ENCODE measurements at regions not wholly inside any gene's neighbourhood (a gene's known extent, or its start where the extent isn't known, plus 50 kb on each side); places are given as distances from the start of the nearest gene placed in this dataset.

GRCh38 chr15:31901501-31901900 is 128.8 kb upstream of the CHRNA7 start:
- H3K4me1 ChIP-seq (ENCODE audit: control insufficient read depth, insufficient read depth, low read length): no peaks in the 10 kb centered on the region
- H3K9ac ChIP-seq (ENCODE audit: extremely low read depth, low read length, poor library complexity, severe bottlenecking): no peak overlapping the region
- peaks cover 20% of the 10 kb centered on the region for H3K9me3 ChIP-seq (ENCODE audit: control insufficient read depth, low read length)
- H3K27me3 ChIP-seq (ENCODE audit: control insufficient read depth, insufficient read depth, low read length, poor library complexity, severe bottlenecking): no peaks in the 10 kb centered on the region
- Mint-ChIP-seq H3K4me1 (peaks cover 8% of the 10 kb centered on the region), H3K36me3 (ENCODE audit: low read depth) (no peaks in the 10 kb centered on the region), H3K4me3 (no peak overlapping the region), H3K27me3 (ENCODE audit: insufficient read depth) (no peaks in the 10 kb centered on the region), H3K27ac (no peak overlapping the region), H3K9me3 (peaks cover 22% of the 10 kb centered on the region)
- no peak for DNase-seq
- no peak overlapping the region for H3K27ac ChIP-seq (ENCODE audit: low read depth, low read length)
- H3K4me3 ChIP-seq (ENCODE audit: low read length): no peak overlapping the region
- no peaks in the 10 kb centered on the region for H3K36me3 ChIP-seq (ENCODE audit: control insufficient read depth, insufficient read depth, low read length)
- no peak for TF ChIP-seq CTCF (conservative IDR thresholded peaks at IDR 0.05)
- 93 to 100% methylated on average over 2 to 3 of the region's 3 CpGs for WGBS, 2 experiments (ENCODE audit: insufficient coverage in 1 of 2, insufficient read length in 1 of 2)

- Mint-ChIP-seq H3K4me1 (peaks cover 13% of the 10 kb centered on the region), H3K27ac (no peak overlapping the region), H3K9me3 (no peaks in the 10 kb centered on the region), H3K4me3 (no peak overlapping the region), H3K27me3 (ENCODE audit: insufficient read depth) (no peaks in the 10 kb centered on the region), H3K36me3 (ENCODE audit: low read depth) (no peaks in the 10 kb centered on the region)
- Histone ChIP-seq H3K9ac (ENCODE audit: extremely low read depth, low read length, poor library complexity, severe bottlenecking) (no peak overlapping the region), H3K4me1 (ENCODE audit: control insufficient read depth, insufficient read depth, low read length) (peaks cover 7% of the 10 kb centered on the region), H3K27ac (ENCODE audit: low read depth, low read length) (no peak overlapping the region), H3K27me3 (ENCODE audit: control insufficient read depth, insufficient read depth, low read length, poor library complexity, severe bottlenecking) (no peaks in the 10 kb centered on the region), H3K9me3 (ENCODE audit: control insufficient read depth, low read length) (no peaks in the 10 kb centered on the region), H3K4me3 (ENCODE audit: low read length) (no peak overlapping the region), H3K36me3 (ENCODE audit: control insufficient read depth, insufficient read depth, low read length) (no peaks in the 10 kb centered on the region)
- peak; percentile 68 for DNase-seq
- 67 to 68% methylated on average over 4 to 8 of the region's 8 CpGs for WGBS, 2 experiments (ENCODE audit: insufficient coverage in 1 of 2, insufficient read length in 1 of 2)
- no peak for TF ChIP-seq CTCF (conservative IDR thresholded peaks at IDR 0.05)
Measured at GRCh38 chr15:31905054-31905453, 125.3 kb upstream of the CHRNA7 start.

- Histone ChIP-seq H3K4me1 (ENCODE audit: control insufficient read depth, insufficient read depth, low read length) (no peaks in the 10 kb centered on the region), H3K4me3 (ENCODE audit: low read length) (no peak overlapping the region), H3K36me3 (ENCODE audit: control insufficient read depth, insufficient read depth, low read length) (no peaks in the 10 kb centered on the region), H3K9me3 (ENCODE audit: control insufficient read depth, low read length) (peaks cover 10% of the 10 kb centered on the region), H3K27ac (ENCODE audit: low read depth, low read length) (no peak overlapping the region), H3K27me3 (ENCODE audit: control insufficient read depth, insufficient read depth, low read length, poor library complexity, severe bottlenecking) (no peaks in the 10 kb centered on the region), H3K9ac (ENCODE audit: extremely low read depth, low read length, poor library complexity, severe bottlenecking) (no peak overlapping the region)
- Mint-ChIP-seq H3K9me3 (peaks cover 12% of the 10 kb centered on the region), H3K27me3 (ENCODE audit: insufficient read depth) (no peaks in the 10 kb centered on the region), H3K4me1 (no peaks in the 10 kb centered on the region), H3K27ac (no peak overlapping the region), H3K4me3 (no peak overlapping the region), H3K36me3 (ENCODE audit: low read depth) (no peaks in the 10 kb centered on the region)
- 93 to 100% methylated on average over 2 to 9 of the region's 9 CpGs for WGBS, 2 experiments (ENCODE audit: insufficient coverage in 1 of 2, insufficient read length in 1 of 2)
- TF ChIP-seq CTCF (conservative IDR thresholded peaks at IDR 0.05): no peak
- DNase-seq: no peak
Measured at GRCh38 chr15:31925541-31925940, 104.8 kb upstream of the CHRNA7 start.

All from endodermal cell (in vitro differentiated cells).